C1 segment of cervical spinal cord (tissue), 14 donors: ENCODE measurements at regions not wholly inside any gene's neighbourhood (a gene's known extent, or its start where the extent isn't known, plus 50 kb on each side); places are given as distances from the start of the nearest gene placed in this dataset.

ENCODE experiments used
- DNase-seq, 14 donors: peaks; one replicate each; lab custom pipeline; 2025; lab: John Stamatoyannopoulos, UW

GRCh38 chr21:25381936-25382452 lies 225.3 kb downstream of the MRPL39 start:
- no peak for DNase-seq

GRCh38 chr21:25375675-25376074 lies 231.6 kb downstream of the MRPL39 start:
- DNase-seq: no peak

GRCh38 chr21:25373126-25374082 lies 233.9 kb downstream of the MRPL39 start:
- no peak for DNase-seq

DNA sequence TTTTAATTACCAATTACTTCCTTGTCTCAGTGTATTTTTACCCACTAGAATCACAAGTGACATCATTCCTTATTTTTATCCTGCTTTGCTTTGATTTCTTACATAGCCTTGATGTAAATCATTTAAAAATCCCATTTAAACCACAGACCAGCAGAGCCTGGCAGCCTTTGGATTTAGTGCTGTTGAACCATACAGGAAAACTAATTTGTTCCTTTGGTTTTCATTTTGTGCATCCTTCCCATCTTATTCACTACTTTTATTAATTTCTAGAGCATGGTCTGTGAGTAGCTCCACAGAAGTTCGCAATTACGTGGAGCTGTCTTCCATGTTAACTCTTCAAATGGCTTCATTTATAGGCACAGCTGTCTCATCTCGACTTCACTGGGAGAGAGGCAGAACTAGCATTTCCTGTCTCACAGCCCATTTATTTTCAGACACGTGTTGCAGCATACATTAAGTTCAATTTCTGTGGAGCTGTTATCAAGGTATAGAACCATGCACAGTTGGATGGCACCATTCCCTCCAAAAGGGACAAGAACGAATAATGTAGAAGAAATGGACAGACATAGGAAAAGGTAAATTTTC lies 235.3 kb downstream of the MRPL39 start:
- no peak for DNase-seq

DNA sequence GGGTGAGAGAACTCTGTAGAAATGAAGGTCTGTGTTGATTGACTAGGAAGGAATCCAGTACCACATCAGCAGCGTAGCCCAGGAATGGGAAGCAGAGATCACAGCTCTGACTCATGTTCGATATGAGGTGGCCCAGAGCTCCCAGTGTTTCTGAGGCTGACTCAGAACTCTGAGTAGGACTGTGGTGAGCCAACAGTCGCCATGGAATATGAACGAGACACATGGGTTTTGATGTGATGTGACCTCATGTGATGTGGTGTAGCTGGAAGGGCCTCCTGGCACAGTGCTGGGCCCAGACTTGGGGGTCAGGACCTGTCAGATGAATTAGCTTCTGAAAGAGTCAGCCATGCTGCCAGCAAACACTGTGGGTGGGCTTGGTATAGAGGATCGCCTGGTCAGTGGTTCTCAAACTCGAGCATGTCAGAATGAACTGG lies 237.0 kb downstream of the MRPL39 start:
- DNase-seq: no peak

DNA sequence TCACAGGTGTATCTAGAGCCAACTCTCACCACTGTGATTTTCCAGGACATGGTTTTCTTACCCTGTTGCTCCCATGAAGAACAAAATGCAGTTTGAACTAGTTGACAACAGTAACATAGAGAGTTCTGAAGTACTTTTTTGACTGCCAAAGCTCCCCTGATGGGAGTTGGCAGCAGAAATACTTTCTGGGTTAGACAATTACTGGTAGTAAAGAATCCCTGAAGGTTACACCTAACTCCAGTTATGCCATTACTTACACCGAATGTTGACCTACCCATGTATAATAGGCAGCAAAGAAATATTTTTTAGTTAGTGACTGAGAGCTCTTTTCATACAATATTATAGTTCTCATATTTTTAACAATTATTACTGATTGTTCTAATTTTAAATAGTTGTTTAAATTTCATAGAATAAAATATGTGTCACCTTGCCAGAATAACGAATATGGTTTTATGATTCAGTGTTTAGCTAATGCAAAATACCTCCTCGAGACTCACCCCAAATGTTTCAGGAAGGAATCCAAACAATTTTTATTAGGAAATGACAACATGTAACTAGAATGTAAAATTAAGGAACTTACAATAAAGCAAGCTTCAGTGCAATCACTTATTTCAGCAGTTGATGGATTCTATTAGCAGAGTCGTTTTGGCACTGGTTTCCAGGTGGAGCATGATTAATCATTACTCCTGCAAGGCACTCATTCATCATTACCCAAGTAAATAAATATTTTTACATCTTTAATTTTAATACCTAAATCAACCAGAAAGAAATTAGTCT lies 237.6 kb downstream of the MRPL39 start:
- DNase-seq: no peak

DNA sequence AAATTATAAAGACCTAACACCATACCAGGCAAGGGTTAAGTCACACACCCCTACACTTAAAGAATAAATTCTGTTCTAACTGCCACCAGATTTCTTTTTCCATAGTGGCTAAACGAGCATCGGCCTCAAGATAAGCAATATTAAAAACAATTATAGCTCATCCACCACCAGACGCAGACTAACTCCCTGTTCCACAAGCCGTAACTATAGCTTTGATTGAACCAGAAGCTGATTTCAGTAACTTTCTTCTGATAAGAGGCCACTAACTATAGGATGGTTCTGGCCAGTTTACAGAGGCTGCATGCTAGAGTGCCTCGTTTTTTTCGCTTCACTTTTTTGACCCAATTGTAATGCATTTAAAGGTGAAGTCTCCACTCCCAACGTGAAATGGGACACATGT lies 238.8 kb downstream of the MRPL39 start:
- DNase-seq: no peak

GRCh38 chr21:25366116-25366515 lies 241.2 kb downstream of the MRPL39 start:
- no peak for DNase-seq

- DNase-seq: no peak
Measured at GRCh38 chr21:25362375-25363267, 244.7 kb downstream of the MRPL39 start.

- DNase-seq: no peak
Measured at GRCh38 chr21:25361765-25362164, 245.5 kb downstream of the MRPL39 start.

DNA sequence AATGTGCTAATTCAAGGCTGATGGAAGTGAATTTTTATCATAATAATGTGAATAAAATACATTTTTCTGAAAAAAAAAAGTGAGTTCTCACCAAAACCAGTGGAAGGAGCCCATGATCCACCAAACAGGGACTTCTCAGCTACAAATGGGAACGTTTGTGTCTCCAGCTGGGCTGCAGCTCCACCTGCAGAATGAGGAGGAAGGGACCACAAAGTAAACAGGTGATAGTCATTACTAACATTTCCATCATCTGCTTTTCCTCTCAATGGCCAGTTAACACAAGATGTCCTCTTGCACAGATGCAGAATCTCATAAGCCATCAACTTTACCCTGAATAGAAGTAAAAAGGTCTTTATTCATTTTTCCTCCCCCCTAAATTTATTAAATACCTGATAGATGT lies 246.2 kb downstream of the MRPL39 start:
- DNase-seq: no peak

- no peak for DNase-seq
Measured at GRCh38 chr21:25360593-25360992, 246.7 kb downstream of the MRPL39 start.

DNA sequence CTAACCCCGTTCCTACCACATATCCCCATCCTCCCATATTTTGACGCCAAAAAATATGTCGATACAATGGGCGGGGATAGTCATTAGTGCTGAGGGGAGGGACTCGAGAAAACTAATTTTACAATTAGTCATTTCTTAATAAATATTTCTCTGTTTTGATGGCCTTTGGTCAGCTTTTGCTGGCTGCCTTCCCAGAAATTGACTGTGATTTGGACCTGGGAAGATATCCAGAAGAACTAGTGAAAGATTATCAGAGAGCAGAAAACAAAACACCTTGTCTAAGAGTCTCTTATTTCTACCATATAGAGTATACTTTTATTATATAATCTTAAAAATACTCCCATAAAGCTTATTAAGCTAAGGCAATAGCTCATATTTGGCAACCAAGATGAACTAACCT lies 247.6 kb downstream of the MRPL39 start:
- no peak for DNase-seq

DNA sequence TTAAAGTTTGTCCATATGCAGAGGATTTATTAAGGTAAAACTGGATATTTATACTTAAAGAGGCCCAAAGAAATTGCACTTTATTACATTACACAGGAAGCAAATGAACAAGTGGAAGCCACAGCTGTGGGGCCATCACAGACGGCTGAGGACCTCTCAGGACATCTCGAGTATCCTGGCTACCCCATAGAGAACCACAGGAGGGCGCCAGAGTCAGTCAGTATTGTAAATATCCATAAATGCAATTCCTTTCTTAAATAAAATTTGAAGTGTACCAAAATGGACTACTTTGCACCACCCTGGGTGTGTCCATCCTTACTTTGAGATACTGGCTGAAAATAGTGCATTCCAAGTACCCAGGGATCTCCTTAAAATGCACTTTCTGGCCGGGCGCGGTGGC lies 257.2 kb downstream of the MRPL39 start:
- no peak for DNase-seq

- no peak for DNase-seq
Measured at GRCh38 chr21:25343774-25344545, 263.3 kb downstream of the MRPL39 start.

- DNase-seq: no peak
Measured at GRCh38 chr21:25342816-25343215, 264.5 kb downstream of the MRPL39 start.

GRCh38 chr21:25341981-25342380 lies 265.3 kb downstream of the MRPL39 start:
- no peak for DNase-seq

DNA sequence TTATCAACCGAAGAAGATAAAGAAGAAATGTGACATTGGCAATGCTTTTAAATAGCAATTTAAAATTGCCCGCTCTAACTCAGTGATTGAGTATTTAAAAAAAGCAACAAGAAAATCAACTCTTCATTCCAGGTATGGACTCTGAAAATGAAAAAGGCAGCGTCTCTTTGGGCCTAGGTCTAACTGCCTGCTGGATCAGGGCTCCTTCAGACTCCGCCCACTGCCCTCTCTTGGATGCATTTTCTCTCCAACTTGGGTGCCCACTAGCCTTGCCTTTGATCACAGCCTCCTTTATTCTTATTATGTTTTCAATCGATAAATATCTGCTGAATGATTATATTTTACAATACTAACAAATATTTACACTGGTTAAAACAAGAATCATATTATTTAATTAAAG lies 268.9 kb downstream of the MRPL39 start:
- no peak for DNase-seq

DNA sequence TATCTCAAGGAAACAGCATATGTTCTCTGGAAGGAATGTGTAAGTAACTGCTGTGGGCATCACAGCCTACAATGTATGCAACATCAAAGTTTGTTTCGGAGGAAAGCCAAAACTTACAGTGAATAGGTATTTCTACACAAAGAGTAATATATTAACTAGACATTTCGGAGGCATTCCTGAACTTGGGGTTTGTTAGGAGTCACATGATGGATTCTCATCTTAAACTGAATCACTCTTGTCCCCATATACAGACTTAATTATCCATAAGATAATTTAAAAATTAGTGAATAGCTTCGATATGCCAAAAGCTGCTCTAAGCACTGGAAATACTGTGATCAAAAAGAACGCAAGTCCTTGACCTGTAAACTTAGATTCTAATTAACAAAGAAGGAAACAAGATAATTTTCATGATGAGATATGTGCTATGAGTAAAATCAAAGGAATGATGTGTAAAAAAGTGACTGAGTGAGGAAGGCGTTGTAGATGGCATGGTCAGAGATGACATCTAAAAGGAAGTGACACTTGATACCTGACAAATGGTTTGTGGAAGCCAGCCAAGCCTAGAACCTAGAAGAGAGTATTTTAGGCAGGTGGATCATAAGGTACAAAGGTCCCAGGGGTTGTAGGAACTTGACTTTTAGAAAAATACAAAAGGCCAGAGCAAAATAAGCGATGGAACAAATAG lies 273.1 kb downstream of the MRPL39 start:
- no peak for DNase-seq

DNA sequence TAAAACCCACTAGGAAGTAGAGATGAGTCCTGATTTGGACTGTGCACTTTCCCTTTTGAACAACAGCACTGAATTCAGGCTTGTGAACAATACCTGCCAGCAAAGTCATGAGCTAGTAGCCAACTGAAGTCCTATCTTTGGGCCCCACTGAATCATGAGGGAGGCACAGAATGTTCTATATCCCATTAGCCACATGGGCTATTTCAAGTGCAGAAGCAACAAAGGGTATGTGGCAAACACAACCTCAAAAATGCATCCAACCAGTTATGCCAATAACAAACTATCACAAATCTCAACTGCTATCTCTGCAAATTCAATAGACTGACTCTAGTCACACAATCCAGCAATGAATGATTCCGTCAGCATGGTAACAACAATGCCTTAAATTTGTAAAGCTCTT lies 276.0 kb downstream of the MRPL39 start:
- DNase-seq: no peak
